Ovary (tissue), 3 donors: ENCODE measurements at regions not wholly inside any gene's neighbourhood (a gene's known extent, or its start where the extent isn't known, plus 50 kb on each side); places are given as distances from the start of the nearest gene placed in this dataset.

Experiments used
- EP300 ChIP-seq: sonication (generic); formaldehyde crosslinking; IDR thresholded peaks from one replicate; pipeline ENCODE4 v1.6.1; 2017; ENCODE audit warnings: antibody characterized with exemption
- POLR2A ChIP-seq: fragments of 450-650 bp; IDR thresholded peaks from one replicate; pipeline ENCODE4 v1.6.1; 2017; ENCODE audit warnings: antibody characterized with exemption, mild to moderate bottlenecking, moderate library complexity
- TF ChIP-seq, protein P1 (sequence below), 3 donors: fragments of 450-650 bp in 2 of 3; fragments of 200-600 bp in 1 of 3; IDR thresholded peaks; one replicate each; pipeline versions ENCODE4 v1.5.1 to v1.8.0; 2016 to 2022; ENCODE audit warnings: antibody characterized with exemption in 3 of 3, mild to moderate bottlenecking in 1 of 3
- donor health status: DM: no; HTN: no; CAD: no.

DNA sequence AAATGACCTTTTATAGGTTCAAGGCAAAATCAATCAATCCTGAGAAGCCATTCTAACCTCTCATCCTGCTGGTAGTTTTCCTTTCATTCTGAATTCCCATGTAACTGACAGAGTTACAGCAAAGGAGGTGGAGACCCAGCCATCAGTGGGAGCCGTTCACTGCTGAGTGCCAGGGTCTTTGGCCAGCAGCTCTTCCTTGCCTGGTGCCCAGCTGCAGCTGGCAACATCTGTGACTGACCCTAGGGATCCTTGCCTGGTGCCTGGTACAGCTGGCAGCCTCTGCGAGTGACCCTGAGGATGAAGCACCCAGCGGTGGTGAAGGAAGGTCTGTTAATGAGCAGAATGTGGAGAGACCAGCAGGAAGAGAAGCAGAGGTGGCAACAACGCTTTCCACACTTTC is 314.6 kb downstream of the THBS2 start:
- TF ChIP-seq, protein P1, sequence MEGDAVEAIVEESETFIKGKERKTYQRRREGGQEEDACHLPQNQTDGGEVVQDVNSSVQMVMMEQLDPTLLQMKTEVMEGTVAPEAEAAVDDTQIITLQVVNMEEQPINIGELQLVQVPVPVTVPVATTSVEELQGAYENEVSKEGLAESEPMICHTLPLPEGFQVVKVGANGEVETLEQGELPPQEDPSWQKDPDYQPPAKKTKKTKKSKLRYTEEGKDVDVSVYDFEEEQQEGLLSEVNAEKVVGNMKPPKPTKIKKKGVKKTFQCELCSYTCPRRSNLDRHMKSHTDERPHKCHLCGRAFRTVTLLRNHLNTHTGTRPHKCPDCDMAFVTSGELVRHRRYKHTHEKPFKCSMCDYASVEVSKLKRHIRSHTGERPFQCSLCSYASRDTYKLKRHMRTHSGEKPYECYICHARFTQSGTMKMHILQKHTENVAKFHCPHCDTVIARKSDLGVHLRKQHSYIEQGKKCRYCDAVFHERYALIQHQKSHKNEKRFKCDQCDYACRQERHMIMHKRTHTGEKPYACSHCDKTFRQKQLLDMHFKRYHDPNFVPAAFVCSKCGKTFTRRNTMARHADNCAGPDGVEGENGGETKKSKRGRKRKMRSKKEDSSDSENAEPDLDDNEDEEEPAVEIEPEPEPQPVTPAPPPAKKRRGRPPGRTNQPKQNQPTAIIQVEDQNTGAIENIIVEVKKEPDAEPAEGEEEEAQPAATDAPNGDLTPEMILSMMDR (IDR thresholded peaks at IDR 0.05), result no peak
- TF ChIP-seq EP300 (no peak), POLR2A (no peak)
